ENCODE measurements at regions not wholly inside any gene's neighbourhood (a gene's known extent, or its start where the extent isn't known, plus 50 kb on each side); places are given as distances from the start of the nearest gene placed in this dataset.

DNA sequence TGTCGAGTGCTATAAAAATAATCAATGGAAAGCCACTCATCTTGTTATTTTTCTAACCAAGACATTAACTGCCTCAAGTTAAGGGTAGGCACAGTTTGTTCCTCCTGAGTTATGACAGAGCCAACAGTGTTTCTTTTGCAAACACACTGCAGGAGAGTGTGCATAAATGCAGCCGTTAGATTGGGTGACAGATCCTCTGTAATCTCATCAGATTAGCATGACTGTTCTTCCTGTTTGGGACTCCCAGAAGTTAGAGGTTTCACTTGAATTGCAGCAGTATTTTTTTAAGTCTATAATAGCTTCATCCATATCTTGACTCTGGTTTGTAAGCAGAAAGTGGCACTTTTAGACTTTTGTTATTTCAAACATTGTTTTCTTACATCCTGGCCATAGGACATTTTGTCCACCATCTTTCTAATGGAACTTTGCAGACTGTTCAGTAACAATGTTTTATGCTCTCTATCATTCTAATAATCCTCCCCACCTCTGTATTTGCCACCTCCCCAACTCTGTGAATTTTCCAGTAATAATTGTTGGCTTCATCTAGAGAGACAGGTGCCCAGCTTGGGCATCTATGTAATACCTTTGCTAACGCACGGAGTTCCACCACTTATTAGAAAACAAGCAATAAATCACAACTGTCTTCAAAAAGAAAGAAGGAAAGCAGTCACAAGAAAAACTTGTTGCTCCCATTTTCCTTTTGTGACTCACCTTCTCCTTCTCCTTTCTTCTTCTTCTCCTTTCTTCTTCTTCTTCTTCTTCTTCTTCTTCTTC is 560.0 kb downstream of the ADCYAP1 start:
- TF ChIP-seq POLR2A (IDR thresholded peaks at IDR 0.05) = no peak
- TF ChIP-seq, protein P1, sequence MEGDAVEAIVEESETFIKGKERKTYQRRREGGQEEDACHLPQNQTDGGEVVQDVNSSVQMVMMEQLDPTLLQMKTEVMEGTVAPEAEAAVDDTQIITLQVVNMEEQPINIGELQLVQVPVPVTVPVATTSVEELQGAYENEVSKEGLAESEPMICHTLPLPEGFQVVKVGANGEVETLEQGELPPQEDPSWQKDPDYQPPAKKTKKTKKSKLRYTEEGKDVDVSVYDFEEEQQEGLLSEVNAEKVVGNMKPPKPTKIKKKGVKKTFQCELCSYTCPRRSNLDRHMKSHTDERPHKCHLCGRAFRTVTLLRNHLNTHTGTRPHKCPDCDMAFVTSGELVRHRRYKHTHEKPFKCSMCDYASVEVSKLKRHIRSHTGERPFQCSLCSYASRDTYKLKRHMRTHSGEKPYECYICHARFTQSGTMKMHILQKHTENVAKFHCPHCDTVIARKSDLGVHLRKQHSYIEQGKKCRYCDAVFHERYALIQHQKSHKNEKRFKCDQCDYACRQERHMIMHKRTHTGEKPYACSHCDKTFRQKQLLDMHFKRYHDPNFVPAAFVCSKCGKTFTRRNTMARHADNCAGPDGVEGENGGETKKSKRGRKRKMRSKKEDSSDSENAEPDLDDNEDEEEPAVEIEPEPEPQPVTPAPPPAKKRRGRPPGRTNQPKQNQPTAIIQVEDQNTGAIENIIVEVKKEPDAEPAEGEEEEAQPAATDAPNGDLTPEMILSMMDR (IDR thresholded peaks at IDR 0.05) = no peak

Data from esophagus squamous epithelium (tissue), 4 donors.